Heart left ventricle (tissue), 16 donors: ENCODE measurements at regions not wholly inside any gene's neighbourhood (a gene's known extent, or its start where the extent isn't known, plus 50 kb on each side); places are given as distances from the start of the nearest gene placed in this dataset.
A peak's percentile ranks its signal among the peaks of the same experiment; 100 is the strongest.

Experiments
- ATAC-seq, 4 donors: fragments of 200-7000 bp; cut with Tn5 transposase; one replicate each; pipeline ENCODE4 v1.9.1; 2020 to 2022; ENCODE audit warnings: moderate library complexity in 4 of 4, mild to moderate bottlenecking in 3 of 4, moderate number of reproducible peaks in 1 of 4
- DNase-seq, 5 donors: peaks; one replicate each; pipeline ENCODE4 v3.0.0-alpha.2; 2020
- H3K27ac ChIP-seq, 12 donors: fragments of 200-600 bp; sonication (generic) in 4 of 12; one replicate each; pipeline versions ENCODE4 v1.5.0 to v1.8.0; 2016 to 2022; ENCODE audit warnings: mild to moderate bottlenecking in 2 of 12
- H3K27me3 ChIP-seq, 9 donors: fragments of 200-600 bp; sonication (generic) in 2 of 9; one replicate each; pipeline versions ENCODE4 v1.5.1 to v1.8.0; 2016 to 2022; ENCODE audit warnings: mild to moderate bottlenecking in 3 of 9
- H3K36me3 ChIP-seq, 9 donors: fragments of 200-600 bp; sonication (generic) in 2 of 9; one replicate each; pipeline versions ENCODE4 v1.5.0 to v1.8.0; 2018 to 2022; ENCODE audit warnings: mild to moderate bottlenecking in 2 of 9
- H3K4me1 ChIP-seq, 12 donors: fragments of 200-600 bp; sonication (generic) in 4 of 12; one replicate each; pipeline versions ENCODE4 v1.5.0 to v1.8.0; 2016 to 2022; ENCODE audit warnings: mild to moderate bottlenecking in 3 of 12
- H3K4me3 ChIP-seq, 12 donors: fragments of 200-600 bp; sonication (generic) in 4 of 12; one replicate each; pipeline versions ENCODE4 v1.5.0 to v1.8.0; 2017 to 2022; ENCODE audit warnings: mild to moderate bottlenecking in 9 of 12, moderate library complexity in 4 of 12
- H3K9me3 ChIP-seq, 12 donors: fragments of 200-600 bp; sonication (generic) in 4 of 12; one replicate each; pipeline versions ENCODE4 v1.5.0 to v1.8.0; 2016 to 2022; ENCODE audit warnings: mild to moderate bottlenecking in 1 of 12
- CTCF ChIP-seq, 12 donors: fragments of 200-600 bp; sonication (generic) in 4 of 12; IDR thresholded peaks; one replicate each; pipeline versions ENCODE4 v1.5.0 to v1.8.0; 2018 to 2022; ENCODE audit warnings: antibody characterized with exemption in 12 of 12, mild to moderate bottlenecking in 5 of 12
- POLR2A ChIP-seq, 2 donors: fragments of 450-650 bp; IDR thresholded peaks; one replicate each; pipeline ENCODE4 v1.6.1; 2017; ENCODE audit warnings: antibody characterized with exemption in 2 of 2, mild to moderate bottlenecking in 2 of 2, moderate library complexity in 2 of 2
- WGBS, 4 donors: extraction: QIAGEN DNeasy Blood & Tissue Kit in 2 of 4; methylation state at CpG; one replicate each; pipeline versions ENCODE4 v1.1.5 to v1.1.7; 2013 to 2018; 5-methylcytosine and 5-hydroxymethylcytosine counted together
- intact Hi-C, 10 donors: fragments of 100-400 bp; cut with DNase I; formaldehyde crosslinking; loops; one replicate each; pipeline versions ENCODE4 v1.11.1 to v1.14.2; 2022
- donor health status: ischemic (EF 13 %, LVEDD 7.1; RV severe dilation, severe dysfunction).
- donor health status: healthy with polysubstance abuse.
- donor health status: DM: no; HTN: yes; CAD: no.
- donor health status: DM: no; HTN: no; CAD: no.
- donor health status: ischemic (EF 25% LVEDD 6.9; RV normal size, moderate dysfunction).
- donor health status: ischemic (EF 25% LVEDD 5.7; RV mildly dilated, moderate dysfunction).
- donor health status: healthy.
- donor health status: DM: yes; HTN: yes; CAD: no.
- donor health status: ischemic (EF 35%, LVEDD 5.7; RV mildly dilated, moderate dysfunction).
- donor health status: nonischemic (EF 11% LVEDD 7.7; RV severe dilation, severe dysfunction).
- donor health status: DM: yes; HTN: yes; CAD: no.
- donor health status: PGD.
- donor health status: ischemic (EF 29% LVEDD 5.4; RV normal size, mild dysfunction).
- donor health status: nonischemic (EF 23%, LVEDD 6.1; RV moderate dilation, normal function).

GRCh38 chr2:111238296-111238695, 117.6 kb downstream of the BCL2L11 start:
- ATAC-seq, result no peak
- 94 to 100% (median 95%) methylated on average over 2 of the region's 2 CpGs for WGBS, 4 donors
- no peaks in the 10 kb centered on the region for H3K9me3 ChIP-seq
- DNase-seq, result no peak
- intact Hi-C loops, result loop anchor here in 1 of 10 donors (10.0 kb wide), 1 partner anchor 73 kb away; no protein-coding TSS in a partner anchor
- no peak overlapping the region for H3K4me3 ChIP-seq
- H3K4me1 ChIP-seq, result peaks cover 0 to 20% (median 2%) of the 10 kb centered on the region in 12 donors
- H3K27ac ChIP-seq, result peak overlapping the region in 1 of 12 donors; percentile 51
- H3K27me3 ChIP-seq, result no peaks in the 10 kb centered on the region
- H3K36me3 ChIP-seq, result peaks cover 0 to 2% (median 0%) of the 10 kb centered on the region in 9 donors
- TF ChIP-seq CTCF (IDR thresholded peaks at IDR 0.05) (no peak), POLR2A (IDR thresholded peaks at IDR 0.05) (no peak)

- peaks cover 0 to 20% (median 2%) of the 10 kb centered on the region in 12 donors for H3K4me1 ChIP-seq
- WGBS, 4 donors, result 96 to 99% (median 99%) methylated on average over 4 of the region's 4 CpGs
- no peaks in the 10 kb centered on the region for H3K36me3 ChIP-seq
- ATAC-seq (no peak), DNase-seq (no peak)
- intact Hi-C loops, result loop anchor here in 1 of 10 donors (10.0 kb wide), 1 partner anchor 74 kb away; no protein-coding TSS in a partner anchor
- H3K4me3 ChIP-seq, result no peak overlapping the region
- peak overlapping the region in 1 of 12 donors; percentile 51 for H3K27ac ChIP-seq
- H3K9me3 ChIP-seq, result no peaks in the 10 kb centered on the region
- no peaks in the 10 kb centered on the region for H3K27me3 ChIP-seq
- TF ChIP-seq CTCF (IDR thresholded peaks at IDR 0.05) (no peak), POLR2A (IDR thresholded peaks at IDR 0.05) (no peak)
Observed at GRCh38 chr2:111239107-111239506, 118.4 kb downstream of the BCL2L11 start.

DNA sequence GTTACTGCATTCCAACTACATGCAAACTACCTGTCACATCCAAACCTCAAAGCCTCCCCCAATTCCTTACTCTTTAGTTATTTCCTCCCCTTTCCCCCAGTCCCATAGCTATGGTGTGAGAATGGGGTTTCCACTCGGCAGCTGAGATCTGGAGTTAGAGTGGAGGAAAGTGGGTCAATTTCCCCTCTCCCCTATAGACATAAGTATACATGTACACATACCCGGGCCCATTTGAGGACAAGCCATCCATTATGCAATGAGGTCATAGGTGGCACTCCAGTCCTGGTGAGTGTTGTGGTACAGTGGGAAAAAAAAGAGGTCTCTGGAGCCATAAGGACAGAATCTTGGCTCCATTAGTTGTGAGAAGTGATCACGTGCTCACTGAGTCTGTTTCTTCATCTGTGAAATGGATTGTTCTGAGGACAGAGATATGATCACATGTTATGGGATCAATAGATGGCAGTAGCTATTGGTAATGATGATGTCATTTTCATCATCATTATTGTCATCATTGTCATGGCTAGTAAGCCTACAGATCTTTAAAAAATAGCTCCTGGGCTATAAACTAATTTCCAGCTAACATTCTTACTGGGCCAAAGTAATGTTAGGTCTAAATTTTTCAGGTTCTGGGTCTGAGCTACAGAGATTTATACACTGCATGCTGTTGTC, 119.0 kb downstream of the BCL2L11 start:
- intact Hi-C loops, result loop anchor here in 1 of 10 donors (10.0 kb wide), 1 partner anchor 75 kb away; no protein-coding TSS in a partner anchor
- Histone ChIP-seq H3K27ac (no peak overlapping the region), H3K4me3 (no peak overlapping the region), H3K27me3 (no peaks in the 10 kb centered on the region), H3K36me3 (no peaks in the 10 kb centered on the region), H3K9me3 (no peaks in the 10 kb centered on the region), H3K4me1 (peaks cover 0 to 20% (median 2%) of the 10 kb centered on the region in 12 donors)
- no peak for ATAC-seq
- no peak for DNase-seq
- 90 to 98% (median 95%) methylated on average over 3 of the region's 3 CpGs for WGBS, 4 donors
- TF ChIP-seq CTCF (IDR thresholded peaks at IDR 0.05), result no peak
- no peak for TF ChIP-seq POLR2A (IDR thresholded peaks at IDR 0.05)

GRCh38 chr2:111243295-111243694, 122.6 kb downstream of the BCL2L11 start:
- Histone ChIP-seq H3K4me3 (no peak overlapping the region), H3K27me3 (no peaks in the 10 kb centered on the region), H3K4me1 (peaks cover 0 to 11% (median 0%) of the 10 kb centered on the region in 12 donors), H3K27ac (no peak overlapping the region), H3K36me3 (peaks cover 0 to 14% (median 0%) of the 10 kb centered on the region in 9 donors), H3K9me3 (no peaks in the 10 kb centered on the region)
- ATAC-seq (no peak), DNase-seq (no peak)
- intact Hi-C loops, result no loop called here
- TF ChIP-seq POLR2A (IDR thresholded peaks at IDR 0.05), result no peak
- TF ChIP-seq CTCF (IDR thresholded peaks at IDR 0.05), result no peak
